NCI-H1694 (cell line): ENCODE measurements at regions not wholly inside any gene's neighbourhood (a gene's known extent, or its start where the extent isn't known, plus 50 kb on each side); places are given as distances from the start of the nearest gene placed in this dataset.
"Not testable (repeated sequence)": the region's sequence is repeated elsewhere in the genome, so short reads cannot be mapped to it uniquely, and the experiment has no call there.

ENCODE experiments used
- DNase-seq: peaks from one replicate; lab custom pipeline; 2025; lab: John Stamatoyannopoulos, UW

GRCh38 chr11:96508861-96509260 lies 119.0 kb downstream of the JRKL start:
- DNase-seq = no peak

- DNase-seq = no peak
These were observed 131.1 kb downstream of the JRKL start for GRCh38 chr11:96520939-96521338.

GRCh38 chr11:96523656-96524055 lies 133.8 kb downstream of the JRKL start:
- DNase-seq = no peak

- no peak for DNase-seq
These were observed 134.7 kb downstream of the JRKL start for GRCh38 chr11:96524475-96524874.

GRCh38 chr11:96530473-96530872 lies 140.7 kb downstream of the JRKL start:
- no peak for DNase-seq

GRCh38 chr11:96538104-96538503 lies 148.3 kb downstream of the JRKL start:
- DNase-seq = no peak

- DNase-seq = no peak
These were observed 148.8 kb downstream of the JRKL start for GRCh38 chr11:96538622-96539021.

- no peak for DNase-seq
These were observed 151.1 kb downstream of the JRKL start for GRCh38 chr11:96540875-96541274.

GRCh38 chr11:96543177-96543576 lies 153.4 kb downstream of the JRKL start:
- no peak for DNase-seq

- DNase-seq = not testable (repeated sequence)
These were observed 155.4 kb downstream of the JRKL start for GRCh38 chr11:96545192-96545591.

- DNase-seq = no peak
These were observed 161.3 kb downstream of the JRKL start for GRCh38 chr11:96551136-96551535.

GRCh38 chr11:96554236-96554820 lies 164.5 kb downstream of the JRKL start:
- no peak for DNase-seq

GRCh38 chr11:96555826-96556225 lies 166.0 kb downstream of the JRKL start:
- DNase-seq = not testable (repeated sequence)

- not testable (repeated sequence) for DNase-seq
These were observed 170.9 kb downstream of the JRKL start for GRCh38 chr11:96560727-96561126.

GRCh38 chr11:96567176-96567575 lies 177.4 kb downstream of the JRKL start:
- no peak for DNase-seq

- DNase-seq = no peak
These were observed 177.9 kb downstream of the JRKL start for GRCh38 chr11:96567667-96568066.

GRCh38 chr11:96576383-96576782 lies 186.6 kb downstream of the JRKL start:
- DNase-seq = no peak

GRCh38 chr11:96578379-96578778 lies 188.6 kb downstream of the JRKL start:
- DNase-seq = no peak

- DNase-seq = no peak
These were observed 189.8 kb downstream of the JRKL start for GRCh38 chr11:96579656-96580055.

GRCh38 chr11:96580476-96581040 lies 190.7 kb downstream of the JRKL start:
- DNase-seq = no peak

- DNase-seq = not testable (repeated sequence)
These were observed 196.4 kb downstream of the JRKL start for GRCh38 chr11:96585944-96586880.

- not testable (repeated sequence) for DNase-seq
These were observed 199.0 kb downstream of the JRKL start for GRCh38 chr11:96588793-96589192.

- DNase-seq = no peak
These were observed 205.2 kb downstream of the JRKL start for GRCh38 chr11:96595011-96595410.
